DMS53 treated with DMSO at 0.1 percent for 48 hours (cell line): ENCODE measurements at regions not wholly inside any gene's neighbourhood (a gene's known extent, or its start where the extent isn't known, plus 50 kb on each side); places are given as distances from the start of the nearest gene placed in this dataset.

Experiments used
- DNase-seq: peaks from one replicate; lab custom pipeline; 2025; ENCODE audit not compliant: unreplicated experiment; lab: John Stamatoyannopoulos, UW

GRCh38 chr18:78627551-78628346 lies 351.9 kb upstream of the SALL3 start:
- no peak for DNase-seq

GRCh38 chr18:78629426-78629825 lies 350.2 kb upstream of the SALL3 start:
- no peak for DNase-seq

DNA sequence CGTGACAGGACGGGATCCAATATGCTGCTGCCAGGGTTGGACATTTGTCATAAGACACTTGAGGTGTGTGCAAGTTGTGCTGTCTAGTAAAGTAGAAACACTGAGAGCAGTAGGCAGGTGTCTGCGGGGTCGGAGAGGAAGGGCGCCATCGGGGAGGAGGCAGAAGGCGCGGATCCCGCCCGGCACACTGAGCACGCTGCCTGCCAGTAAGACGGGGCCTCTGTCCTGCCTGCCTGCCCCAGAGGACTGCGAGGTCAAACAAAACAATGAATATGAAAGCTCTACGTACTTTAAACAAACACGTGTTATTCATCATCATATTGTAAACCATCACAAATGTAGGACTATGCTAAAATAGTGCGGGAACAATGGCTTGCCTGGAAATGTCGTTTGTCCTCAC lies 349.3 kb upstream of the SALL3 start:
- no peak for DNase-seq

GRCh38 chr18:78630981-78631510 lies 348.6 kb upstream of the SALL3 start:
- DNase-seq, result no peak

DNA sequence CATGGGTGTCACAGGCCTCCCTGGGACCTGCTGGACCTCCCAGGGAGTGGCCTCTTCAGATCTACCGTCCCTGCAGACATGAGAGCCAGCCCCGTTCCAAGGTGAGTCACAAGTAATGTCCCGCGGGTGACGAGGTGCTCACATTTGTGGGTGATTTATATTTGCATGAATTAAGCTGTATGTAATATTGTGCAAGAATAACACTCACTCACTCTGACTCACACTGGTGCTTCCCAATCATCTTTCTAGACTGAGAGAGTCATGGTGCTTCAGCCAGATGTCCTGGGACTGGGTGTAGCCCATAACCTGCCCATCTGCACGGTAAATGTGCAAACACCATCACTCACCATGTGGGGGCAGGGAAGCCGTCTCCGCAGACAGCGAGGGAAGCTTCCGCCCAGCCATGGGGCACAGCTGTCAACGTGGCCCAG lies 347.5 kb upstream of the SALL3 start:
- no peak for DNase-seq

DNA sequence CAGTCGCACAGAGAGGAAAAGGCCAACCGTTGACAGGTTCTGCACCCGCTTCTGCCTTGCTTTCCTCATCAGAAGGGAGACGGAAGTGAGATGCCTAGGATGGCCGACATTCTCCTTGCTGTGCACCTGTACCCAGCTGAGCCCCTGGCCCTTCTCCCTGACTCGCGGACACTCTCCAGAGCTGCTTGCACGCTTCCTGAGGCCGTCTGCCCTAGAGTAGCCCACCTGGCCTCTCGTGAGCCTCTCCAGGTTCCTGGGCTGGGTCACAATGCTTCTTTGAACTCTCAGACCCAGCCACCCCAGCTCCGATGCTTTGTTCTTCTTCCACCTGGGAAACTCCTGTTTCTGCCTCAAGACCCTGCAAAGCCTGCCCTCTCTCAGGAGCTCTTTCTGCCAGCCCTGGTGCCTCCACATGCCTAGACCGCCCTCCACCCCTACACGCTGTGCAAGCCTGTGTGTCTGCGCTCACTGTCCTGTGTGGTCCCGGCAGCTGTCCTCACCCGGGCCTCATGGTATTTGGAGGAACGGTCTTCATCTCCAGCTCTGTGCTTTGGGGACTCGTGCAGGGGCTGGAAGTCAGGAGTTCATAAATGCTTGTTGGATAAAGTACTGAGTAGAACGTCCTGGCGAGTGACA lies 345.4 kb upstream of the SALL3 start:
- no peak for DNase-seq

DNA sequence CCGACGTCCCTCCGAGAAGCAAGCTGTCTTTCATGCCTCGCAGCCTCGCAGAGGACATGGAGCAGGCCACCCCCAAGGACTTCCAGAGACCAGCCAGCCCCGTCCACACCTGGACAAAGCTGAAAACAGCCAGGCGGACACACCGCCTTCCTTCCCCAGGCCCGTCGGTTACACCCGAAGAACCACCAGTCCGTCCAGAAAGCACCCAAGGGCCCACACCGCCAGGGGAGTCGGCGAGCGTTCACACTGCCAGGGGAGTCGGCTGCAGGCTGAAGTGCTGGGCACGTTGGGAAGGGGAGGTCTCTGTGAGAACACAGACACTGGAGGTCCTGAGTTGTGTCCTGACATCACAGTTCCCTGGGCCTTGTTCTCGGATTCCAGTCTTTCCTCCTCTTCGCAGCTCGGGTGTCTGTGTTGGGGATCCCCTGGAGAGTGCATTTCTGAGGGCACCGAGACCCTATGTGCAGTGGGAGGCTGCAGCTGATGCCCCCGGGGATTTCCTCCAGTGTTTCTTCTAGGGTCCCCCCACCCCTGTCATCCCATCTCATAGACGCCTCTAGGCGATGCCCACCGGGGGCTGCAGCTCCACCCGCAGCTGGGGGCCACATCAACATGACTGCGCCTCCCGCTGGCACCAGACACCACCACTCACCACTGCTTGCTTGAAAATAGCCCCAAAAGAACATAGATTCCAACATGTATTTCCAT lies 344.4 kb upstream of the SALL3 start:
- no peak for DNase-seq

DNA sequence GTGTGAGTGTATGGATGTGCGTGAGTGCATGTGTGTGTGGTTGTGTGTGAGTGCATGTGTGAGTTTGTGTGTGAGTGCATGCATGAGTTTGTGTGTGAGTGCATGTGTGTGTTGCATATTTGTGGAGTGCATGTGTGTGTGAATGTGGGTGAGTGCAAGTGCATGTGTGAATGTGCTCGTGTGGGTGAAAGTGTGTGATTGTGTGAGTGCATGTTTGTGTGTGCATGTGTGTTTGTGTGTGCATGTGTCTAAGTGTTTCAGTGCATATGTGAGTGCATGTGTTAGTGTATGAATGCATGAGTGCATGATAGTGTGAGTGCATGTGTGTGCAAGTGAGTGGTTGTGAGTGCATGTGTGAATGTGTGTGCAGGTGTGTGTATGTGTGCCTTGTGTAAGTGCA lies 343.4 kb upstream of the SALL3 start:
- DNase-seq, result no peak

DNA sequence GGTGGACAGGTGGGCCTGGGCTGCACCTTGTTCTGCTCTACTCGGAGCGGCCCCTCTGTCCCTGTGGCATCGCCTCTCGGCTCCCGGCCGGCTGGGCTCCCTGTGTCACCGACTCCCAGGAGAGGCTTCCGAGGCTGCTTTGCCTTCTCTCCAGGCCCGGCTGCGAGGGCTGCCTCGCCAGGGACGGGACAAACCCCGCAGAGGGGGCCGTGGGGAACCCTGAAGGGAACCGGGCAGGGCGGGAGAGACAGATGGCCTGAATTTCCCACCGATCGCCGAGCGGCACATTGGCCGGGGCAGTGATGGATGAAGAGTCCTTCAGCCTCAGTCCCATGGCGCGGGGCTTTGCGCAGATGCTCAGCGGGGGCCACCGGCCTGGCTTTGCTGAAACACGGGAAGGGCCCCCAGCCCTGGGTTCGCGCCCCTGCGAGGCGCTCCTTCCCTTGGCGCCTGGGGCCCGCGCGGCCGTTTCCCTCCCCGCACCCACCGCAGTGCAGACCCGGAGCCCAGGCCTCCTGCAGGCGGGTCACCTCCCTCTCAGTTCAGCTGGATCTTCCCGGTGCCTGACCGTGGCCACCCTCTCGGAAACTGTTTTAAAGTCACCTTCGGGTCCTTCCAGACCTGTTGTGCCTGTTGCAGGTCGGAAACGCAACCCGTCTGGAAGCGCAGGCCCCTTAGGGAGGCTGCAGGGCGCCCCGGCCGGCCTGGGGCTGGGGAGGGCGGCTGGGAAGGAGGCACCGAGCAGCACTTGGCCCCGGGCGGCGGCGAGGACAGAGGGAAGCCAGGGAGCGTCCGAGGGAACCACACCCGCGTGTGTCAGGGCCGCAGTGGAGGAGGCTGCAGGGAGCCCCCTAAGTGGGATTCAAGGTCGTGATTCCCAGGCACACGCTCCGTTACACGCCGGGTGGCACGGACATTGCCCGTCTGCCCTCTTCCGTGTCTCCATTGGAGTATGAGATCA lies 341.9 kb upstream of the SALL3 start:
- DNase-seq, result no peak

GRCh38 chr18:78639006-78639950 lies 340.3 kb upstream of the SALL3 start:
- DNase-seq, result no peak

DNA sequence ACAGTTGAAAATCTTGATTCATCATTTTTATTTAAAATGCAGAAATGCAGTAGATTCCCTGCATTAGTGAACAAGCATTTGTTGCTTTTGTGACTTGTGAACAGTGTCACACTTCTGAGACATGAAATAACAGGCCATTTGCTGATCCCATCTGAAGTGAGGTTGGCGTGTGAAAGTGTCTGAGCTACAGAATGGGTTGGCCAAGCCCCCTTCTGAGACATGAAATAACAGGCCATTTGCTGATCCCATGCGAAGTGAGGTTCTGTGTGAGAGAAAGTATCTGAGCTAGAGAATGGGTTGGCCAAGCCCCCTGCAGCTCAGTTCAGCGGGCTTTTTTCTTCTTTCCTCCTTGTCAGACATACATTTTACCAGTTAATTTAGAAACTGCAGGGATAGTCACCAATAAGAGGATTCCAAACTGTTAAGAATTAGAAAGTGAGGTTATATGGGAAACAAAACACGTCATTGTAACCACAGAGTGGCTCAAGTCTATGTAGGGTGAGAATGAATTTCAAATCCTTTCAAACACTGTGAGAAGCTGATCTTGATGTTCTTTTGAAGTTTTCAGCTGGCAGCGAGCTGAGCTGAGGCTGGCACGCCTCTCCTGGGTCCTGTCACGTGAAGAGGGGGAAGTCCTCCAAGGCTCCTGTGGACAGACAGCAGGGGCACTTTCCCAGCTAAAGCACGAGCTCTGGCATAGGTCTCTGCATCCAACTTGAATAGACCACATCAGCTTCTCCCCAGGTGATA lies 339.2 kb upstream of the SALL3 start:
- no peak for DNase-seq

GRCh38 chr18:78641689-78642231 lies 337.9 kb upstream of the SALL3 start:
- DNase-seq, result no peak

DNA sequence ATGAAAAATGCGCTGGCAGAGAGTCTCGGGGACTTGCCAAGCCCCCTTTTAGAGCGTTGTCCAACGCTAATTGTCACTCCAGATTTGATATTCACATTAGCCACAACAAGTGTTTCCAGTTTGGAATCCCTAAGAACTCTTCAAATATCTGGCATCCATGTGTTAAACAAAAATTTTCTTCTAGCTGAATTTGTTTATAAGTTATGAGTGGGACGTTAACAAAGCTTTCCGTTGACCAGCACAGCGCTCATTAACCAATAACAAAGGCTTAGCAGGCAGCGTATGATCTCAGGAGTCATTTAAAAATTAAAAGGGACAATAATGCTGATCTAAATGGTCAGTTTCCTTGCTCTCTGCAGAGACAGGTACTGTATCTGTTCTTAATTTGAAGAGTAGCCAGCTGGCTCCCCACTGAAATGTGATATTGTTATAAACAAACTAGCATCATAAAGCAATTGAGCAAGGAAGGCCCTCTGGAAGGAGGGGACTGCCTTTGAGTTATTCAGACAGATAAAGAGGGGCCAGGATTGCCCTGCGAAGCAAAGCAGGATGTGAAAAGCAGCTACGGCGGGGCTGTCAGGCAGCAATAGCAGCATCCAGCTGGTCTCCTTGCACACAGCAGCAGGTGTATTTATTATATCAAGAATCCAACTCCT lies 337.2 kb upstream of the SALL3 start:
- no peak for DNase-seq

- DNase-seq, result no peak
Observed at GRCh38 chr18:78643004-78643403, 336.6 kb upstream of the SALL3 start.

DNA sequence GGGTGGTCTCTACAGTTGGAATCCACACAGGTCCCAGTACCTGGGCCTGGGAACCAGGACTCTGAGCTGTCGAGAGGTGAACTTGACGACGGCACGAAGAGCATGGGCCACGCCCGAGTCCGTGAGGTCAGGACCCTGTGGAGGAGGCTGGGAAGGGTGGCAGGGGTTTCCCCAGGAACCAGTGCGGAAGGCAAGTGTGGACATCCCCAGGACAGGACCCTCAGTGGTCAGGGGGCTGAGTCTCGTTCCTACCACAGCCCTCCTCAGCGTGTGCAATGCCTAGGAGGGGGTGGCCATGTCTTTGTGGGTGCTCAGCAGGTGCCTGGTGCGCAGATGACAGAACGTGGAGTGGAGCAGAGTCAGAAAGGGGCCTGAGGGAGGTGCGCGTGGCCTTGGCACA lies 335.6 kb upstream of the SALL3 start:
- no peak for DNase-seq

GRCh38 chr18:78645216-78645615 lies 334.4 kb upstream of the SALL3 start:
- no peak for DNase-seq

DNA sequence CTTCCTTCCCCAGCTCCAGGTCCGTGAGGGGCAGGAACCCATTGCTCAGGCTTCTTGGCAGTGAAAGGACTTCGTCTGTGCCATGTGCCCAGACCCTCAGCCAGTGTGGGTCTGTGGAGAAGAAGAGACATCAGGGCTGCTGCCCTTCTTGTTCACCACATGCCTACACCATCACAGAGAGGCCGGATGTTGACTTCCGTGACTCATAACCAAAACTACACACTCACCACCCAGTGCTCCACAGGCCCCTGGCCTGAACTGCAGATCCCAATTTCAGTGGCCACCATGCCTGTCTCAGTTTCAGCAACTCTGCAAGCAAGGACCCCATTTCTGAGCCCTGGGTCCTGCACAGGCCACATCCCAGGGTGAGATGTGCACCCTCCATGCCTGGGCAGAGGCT lies 332.6 kb upstream of the SALL3 start:
- no peak for DNase-seq

- DNase-seq, result no peak
Observed at GRCh38 chr18:78649421-78649820, 330.2 kb upstream of the SALL3 start.
